ENCODE measurements at regions not wholly inside any gene's neighbourhood (a gene's known extent, or its start where the extent isn't known, plus 50 kb on each side); places are given as distances from the start of the nearest gene placed in this dataset.
A peak's percentile ranks its signal among the peaks of the same experiment; 100 is the strongest.

DNA sequence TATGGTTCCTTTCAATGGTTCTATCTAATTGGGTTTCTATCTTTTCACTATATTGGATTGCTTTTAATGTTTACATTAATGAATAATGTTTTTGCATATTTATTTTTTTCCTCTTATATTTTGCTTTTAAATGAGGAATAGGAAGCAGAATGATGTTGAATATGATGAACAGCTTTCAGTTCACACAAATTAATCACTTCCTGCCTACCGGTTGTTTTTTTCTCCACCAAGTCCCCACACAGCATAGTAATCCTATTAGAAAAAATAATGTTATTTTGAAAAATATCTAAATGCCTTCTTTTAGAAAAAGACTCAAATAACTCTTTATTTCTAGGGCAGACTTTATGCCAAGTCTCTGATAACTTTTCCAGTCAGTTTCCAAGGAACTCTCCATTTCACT lies 184.9 kb upstream of the MIR17HG start:
- ATAC-seq (ENCODE audit: poor library complexity) (no peak), DNase-seq (no peak)
- intact Hi-C loops (cut with DNase I): no loop called here

DNA sequence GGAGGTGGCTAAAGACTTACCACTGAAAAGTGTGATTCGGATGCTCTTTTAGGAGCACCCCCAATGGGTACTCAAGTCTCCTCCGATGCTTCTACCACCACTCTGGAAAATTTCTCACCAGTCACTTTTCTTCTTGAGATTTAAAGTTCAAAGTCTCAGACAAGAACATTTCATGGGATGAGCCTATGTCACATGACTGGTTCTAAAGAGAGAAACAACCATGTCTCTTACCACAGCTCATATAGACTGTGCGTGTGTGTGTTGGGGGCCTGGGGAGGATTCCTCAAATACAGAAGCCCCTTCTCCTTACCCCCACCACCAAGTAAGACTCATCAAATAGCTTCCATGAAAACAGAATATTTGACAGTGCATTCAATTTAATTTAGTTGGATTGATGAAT lies 181.7 kb upstream of the MIR17HG start:
- intact Hi-C loops (cut with DNase I): no loop called here
- no peak for ATAC-seq (ENCODE audit: poor library complexity)

DNA sequence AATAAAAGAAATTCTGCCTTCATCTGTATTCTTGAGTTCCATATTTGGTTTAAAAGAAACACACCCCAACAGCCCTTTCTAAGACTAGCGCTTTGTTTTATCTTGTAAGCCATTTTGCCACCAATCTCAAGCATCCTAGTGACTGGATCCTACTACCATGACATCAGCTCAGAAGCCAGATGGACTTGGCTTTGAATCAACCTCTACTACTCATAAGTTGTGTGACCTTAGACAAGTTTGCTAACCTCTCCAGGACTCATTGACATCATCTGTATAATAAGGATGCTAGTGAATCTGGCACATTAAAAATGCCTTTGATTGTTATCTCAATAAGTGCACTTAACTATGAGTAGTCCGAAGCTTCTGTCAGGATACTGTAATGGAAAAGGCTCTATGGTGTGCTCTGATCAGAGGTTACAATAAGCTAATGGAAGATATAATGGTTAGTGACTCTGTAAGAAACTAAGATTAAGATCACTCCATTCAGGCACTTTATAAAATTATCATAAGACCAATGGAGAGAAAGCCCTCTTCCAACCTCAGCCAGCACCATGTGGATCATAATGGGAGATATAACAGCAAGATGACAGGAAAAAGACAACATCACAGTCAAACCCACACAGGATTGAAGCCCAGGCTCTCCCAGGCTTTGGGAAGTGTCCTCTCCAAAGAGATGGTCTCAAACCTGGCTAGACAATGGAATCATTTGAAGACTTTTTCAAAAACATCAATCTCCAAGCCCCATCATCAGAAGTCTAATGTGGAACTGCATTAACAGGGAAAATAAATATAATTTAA lies 180.6 kb upstream of the MIR17HG start:
- intact Hi-C loops (cut with DNase I): no loop called here
- DNase-seq (no peak), ATAC-seq (ENCODE audit: poor library complexity) (no peak)

More for the DNA sequence above, 181.7 kb upstream of the MIR17HG start:
- no peak for DNase-seq

DNA sequence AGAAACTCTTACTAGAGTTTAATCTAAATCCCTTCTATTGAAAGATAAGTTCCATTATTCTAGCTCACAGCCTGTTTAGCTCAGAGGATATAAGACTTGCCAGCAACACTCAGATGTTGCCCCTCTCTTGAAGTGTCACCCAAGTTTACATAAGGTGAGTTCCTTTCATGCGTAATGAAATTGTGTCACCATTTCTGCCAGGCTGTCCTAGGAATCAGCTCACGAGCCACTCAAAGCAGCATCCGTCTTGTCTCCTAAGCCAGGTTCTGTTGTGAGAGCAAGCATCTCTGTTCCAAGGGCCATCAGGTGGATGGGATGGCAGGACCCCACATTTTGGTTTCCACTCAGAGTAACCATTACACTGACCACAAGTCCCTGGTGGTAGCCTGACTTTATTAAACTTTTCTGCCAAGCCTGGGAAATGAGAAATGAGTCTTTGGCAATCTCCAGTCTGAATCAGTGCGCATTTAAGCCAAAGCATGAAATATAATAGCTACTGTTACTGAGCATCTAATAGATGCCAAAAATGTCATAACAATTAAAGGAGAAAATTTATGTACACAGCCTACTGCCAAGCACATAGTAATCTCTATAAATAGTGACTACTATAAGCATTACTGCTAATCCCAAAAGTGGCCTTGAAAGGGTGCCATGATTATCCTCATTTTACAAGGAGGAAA lies 179.6 kb upstream of the MIR17HG start:
- intact Hi-C loops (cut with DNase I): no loop called here
- no peak for DNase-seq
- no peak for ATAC-seq (ENCODE audit: poor library complexity)

DNA sequence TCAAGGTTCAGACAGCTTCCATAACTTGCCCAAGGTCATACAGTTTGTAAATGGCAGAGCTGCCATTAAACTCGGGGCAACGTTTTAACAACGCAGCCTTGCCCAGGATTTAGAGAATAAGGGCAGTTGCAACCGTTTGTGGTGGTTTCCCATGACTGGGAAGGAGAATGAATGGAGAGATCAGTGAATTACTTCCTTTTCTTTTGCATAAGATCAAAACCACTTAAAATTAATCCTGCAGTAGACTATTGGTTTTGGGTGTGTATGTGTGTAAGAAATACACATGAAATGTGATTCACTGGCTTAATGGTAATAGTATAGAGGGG lies 179.1 kb upstream of the MIR17HG start:
- intact Hi-C loops (cut with DNase I): no loop called here
- no peak for DNase-seq
- no peak for ATAC-seq (ENCODE audit: poor library complexity)

DNA sequence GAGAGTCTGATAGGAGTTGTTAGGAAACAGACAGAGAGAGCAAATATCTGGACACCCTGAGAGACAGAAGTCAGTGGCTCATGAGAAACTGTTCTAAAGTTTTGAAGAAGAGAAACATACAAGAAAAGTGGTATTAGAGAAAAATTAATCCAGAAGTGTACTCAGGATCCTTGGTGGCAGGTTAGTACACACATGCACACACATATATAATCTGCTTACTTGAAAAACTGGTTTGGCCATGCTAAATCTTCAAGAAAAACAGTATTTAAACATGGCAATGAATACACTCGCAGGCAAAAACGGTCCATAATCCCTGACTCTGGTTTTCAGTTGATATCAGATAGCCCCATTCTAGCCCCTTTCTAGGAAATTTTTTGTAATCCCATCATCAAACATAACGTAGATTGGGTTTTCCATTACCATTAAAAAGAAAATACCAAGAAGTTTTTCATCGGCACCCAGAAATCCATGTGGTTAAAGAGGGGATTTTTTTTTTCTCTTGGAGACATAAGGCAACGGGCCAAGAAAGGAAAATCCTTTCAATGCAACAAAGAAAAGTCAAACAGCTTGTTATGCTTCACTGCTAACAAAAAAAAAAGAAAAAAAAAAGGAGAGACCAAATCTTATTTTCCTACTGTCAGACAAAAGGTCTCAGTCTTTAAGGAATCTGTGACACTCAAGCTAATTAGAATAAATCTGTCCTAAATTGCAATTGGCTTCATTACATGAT lies 178.0 kb upstream of the MIR17HG start:
- ATAC-seq (ENCODE audit: poor library complexity) (no peak), DNase-seq (no peak)
- intact Hi-C loops (cut with DNase I): no loop called here

DNA sequence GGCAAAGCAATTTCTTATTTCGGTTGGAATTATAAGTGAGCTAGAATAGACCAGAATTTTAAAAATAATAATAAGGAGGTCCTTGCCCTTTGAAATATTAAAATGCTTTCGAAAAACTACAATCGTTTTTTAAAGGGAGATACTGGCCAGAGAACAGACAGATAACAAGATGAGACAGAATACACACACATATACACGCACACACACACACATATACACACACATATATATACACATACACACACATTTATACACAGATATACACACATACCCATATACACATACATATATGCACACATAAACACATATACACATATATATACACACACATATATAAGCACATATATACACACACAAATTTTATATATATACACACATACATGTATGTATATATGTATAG lies 175.3 kb upstream of the MIR17HG start:
- DNase-seq (no peak), ATAC-seq (ENCODE audit: poor library complexity) (no peak)
- intact Hi-C loops (cut with DNase I): no loop called here

DNA sequence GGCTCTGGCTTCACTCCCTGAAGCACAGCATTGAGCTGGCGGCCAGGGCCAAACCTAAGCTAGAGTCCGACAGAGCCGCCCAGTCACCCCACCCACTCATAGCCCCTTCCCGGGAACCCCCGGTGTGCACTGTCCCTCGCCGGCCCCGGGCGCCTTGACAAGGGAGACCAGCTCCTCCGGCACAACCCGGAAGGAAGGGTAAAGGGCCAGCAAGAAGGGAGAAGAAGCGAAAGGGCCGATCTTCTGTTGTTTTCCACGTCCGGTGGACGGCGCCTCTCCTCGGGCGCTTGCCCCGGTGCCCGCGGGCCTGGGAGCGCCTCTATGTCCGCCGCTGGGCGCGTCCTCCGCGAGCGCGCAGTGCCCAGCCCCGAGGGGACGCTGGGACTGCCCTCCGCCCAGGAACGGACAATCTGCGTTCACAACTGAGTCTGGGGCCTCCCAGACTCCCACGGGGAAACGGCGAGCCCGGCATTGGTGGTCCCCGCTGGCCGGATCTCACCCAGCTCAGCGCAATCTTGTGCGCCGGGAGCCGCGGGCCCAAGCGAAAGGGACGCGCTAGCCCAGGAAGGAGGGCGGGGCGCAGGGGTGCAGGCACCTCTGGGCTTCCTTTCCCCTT lies 172.5 kb upstream of the MIR17HG start:
- DNase-seq (no peak), ATAC-seq (ENCODE audit: poor library complexity) (peak; percentile 20)
- intact Hi-C loops (cut with DNase I): no loop called here

DNA sequence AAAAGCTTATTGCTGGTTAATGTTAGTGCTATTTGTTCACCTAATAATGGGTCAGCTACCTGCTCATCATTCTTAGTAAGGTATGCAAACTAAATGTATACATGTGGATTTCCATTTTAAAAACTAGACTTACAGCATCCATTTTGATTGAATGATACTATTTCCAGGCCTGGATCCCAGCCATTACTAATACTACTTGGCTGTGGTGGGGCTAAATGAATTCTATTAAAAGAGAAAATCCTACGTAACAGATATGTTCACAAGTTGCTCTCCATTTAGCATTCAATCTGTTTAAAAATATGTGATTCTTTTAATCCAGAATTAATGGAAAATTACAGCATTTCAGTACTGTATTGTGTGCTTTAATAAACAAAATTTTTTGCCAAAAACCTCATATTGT lies 169.4 kb upstream of the MIR17HG start:
- no peak for DNase-seq
- intact Hi-C loops (cut with DNase I): no loop called here

DNA sequence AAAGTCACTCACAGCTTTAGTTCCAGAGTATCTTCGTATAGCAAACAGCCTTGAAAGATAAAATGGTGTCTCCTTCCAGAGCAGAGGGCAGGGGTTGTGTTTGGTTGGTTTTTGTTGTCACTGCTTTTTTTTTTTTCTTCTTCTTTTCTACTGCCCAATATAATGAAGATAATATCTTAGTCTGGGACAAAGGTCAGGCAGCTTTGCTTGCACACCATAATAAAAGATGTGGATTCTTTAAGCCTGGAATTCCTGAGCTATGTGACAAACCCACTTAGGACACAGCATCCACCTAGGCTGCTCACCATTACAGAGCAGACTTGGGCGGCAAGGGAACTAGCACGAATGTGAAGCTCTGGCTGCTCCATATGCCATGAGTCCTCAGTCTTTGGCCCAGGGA lies 165.6 kb upstream of the MIR17HG start:
- ATAC-seq (ENCODE audit: poor library complexity) (no peak), DNase-seq (no peak)
- intact Hi-C loops (cut with DNase I): no loop called here

More for the DNA sequence above, 169.4 kb upstream of the MIR17HG start:
- ATAC-seq (ENCODE audit: poor library complexity): no peak

DNA sequence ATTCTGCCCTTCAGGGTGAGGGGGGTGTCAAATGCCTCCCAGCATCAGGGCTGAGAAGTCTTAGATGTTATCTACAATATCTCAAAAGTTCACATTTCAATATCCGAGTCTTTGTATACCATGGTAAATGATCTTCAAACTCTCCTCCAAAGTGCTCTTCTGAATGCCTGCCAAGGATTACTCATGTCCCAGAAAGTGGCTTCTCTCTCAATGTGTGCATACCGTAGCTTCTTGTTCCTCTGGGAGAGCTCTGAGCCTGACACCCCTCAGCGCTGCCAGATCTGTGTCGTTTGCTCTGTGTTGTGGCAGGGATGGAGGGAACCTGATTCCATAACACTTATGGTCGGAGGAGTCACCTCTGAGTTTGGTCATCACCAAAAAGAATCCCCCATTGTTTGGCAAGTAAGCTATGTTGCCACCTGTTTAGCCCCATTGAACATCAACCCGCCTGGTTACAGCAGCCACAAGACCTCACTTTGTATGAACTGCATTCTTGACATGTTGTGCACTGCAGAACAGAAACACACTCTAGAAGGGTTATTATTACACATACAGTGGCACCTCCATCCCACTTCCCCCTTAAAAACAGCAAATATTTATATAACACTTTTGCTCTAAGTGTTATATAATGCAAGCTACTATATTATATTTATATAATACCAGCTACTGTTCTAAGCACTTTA lies 163.1 kb upstream of the MIR17HG start:
- intact Hi-C loops (cut with DNase I): no loop called here

DNA sequence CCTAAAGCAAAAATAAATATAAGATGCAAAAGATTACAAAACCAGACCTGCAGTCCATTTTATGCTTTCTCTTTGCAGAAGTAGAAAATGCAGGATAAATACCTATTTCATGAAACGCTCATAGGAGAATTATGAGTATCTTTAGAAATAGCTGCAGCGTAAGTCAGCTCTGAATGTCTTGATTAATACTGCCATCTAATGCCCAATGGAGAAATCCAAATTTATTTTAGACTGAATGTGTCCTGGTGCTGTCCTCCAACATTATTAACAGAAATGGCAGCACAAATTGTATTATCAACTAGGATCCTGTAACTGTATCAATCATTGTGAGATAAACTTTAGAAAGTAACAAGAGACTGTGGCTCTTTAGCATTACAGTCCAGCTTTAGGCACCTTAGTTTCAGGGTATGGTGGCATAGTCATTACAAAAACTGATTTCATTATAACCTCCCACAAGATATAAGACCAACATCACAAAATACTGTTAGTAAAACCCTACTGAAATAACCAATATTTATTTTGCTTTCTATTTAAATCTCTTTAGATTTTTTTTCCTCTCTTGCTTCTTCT lies 162.1 kb upstream of the MIR17HG start:
- ATAC-seq (ENCODE audit: poor library complexity) (peak; percentile 64), DNase-seq (no peak)
- intact Hi-C loops (cut with DNase I): no loop called here

More for the DNA sequence above, 163.1 kb upstream of the MIR17HG start:
- DNase-seq: no peak
- no peak for ATAC-seq (ENCODE audit: poor library complexity)

DNA sequence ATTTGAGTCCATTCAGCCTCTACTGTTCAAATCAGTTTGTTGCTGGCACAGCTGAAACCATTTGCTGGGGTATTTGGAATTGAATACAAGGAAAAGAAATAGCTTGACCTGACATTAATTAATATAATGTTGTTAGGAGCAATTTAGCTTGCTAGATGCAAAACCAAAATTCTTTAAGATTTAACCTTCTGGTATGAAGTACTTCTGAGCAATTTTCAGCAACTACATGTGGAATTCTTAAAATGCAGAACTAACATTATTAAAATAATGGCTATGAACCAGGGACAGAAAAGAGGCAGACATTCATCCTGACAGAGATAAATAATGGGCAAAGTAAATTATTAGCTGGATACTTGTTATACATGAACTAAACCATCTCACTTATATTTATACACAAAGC lies 160.0 kb upstream of the MIR17HG start:
- intact Hi-C loops (cut with DNase I): loop anchor here (2.0 kb wide), 1 partner anchor 53 kb away; no protein-coding TSS in a partner anchor
- no peak for DNase-seq
- no peak for ATAC-seq (ENCODE audit: poor library complexity)

DNA sequence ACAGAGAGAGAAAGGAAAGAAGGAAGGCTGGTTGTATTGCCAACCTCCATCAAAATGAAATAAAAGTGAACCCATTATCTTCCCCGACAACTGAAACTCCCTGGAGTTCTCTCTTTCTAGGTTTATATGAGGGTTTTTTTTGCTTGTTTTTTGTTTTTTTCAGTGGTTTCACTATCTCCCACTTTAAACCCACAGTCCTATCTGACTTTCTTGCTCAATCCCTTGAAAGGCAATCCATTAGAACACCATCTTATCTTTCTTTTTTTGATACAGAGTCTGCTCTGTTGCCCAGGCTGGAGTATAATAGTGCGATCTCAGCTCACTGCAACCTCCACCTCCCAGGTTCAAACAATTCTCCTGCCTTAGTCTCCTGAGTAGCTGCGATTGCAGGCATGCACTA lies 158.0 kb upstream of the MIR17HG start:
- ATAC-seq (ENCODE audit: poor library complexity) (no peak), DNase-seq (no peak)
- intact Hi-C loops (cut with DNase I): no loop called here

DNA sequence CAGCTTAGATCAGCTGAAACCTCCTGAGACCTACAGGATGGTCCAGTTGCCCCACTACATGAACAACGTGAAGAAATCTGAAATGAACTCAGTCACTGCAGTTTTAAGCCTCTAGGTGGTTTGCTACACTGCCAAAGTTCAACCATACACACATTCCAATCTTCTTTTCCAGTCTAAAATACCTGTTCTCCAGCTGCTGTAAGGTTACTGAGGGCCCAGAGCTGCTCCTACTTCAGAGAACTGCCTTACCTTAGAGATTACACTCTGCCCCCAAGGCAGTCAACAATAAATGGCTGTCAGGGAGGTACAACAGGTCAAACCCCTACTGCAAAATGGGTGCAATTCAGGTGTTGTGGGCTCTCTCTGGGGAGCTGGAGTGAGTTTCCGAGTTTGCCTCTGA lies 154.1 kb upstream of the MIR17HG start:
- intact Hi-C loops (cut with DNase I): no loop called here
- no peak for DNase-seq
- no peak for ATAC-seq (ENCODE audit: poor library complexity)

DNA sequence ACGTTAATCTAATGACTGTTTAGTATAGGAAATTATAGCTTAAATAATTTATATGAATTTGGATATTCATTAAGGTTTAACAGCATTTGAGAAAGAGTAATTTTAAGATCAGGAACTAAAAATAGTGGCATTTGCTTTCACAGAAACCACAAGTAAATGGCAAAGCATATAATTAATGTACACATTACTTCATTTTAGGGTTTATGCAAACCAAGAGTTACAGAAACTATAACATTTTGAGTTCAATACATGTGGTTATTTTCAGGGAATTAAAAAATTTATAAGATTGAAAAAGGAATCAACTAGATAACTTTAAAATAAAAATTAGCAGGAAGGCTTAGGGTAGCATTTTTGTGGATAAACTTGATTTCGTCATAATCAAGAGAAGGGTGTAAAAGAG lies 151.7 kb upstream of the MIR17HG start:
- intact Hi-C loops (cut with DNase I): no loop called here
- ATAC-seq (ENCODE audit: poor library complexity) (no peak), DNase-seq (no peak)

DNA sequence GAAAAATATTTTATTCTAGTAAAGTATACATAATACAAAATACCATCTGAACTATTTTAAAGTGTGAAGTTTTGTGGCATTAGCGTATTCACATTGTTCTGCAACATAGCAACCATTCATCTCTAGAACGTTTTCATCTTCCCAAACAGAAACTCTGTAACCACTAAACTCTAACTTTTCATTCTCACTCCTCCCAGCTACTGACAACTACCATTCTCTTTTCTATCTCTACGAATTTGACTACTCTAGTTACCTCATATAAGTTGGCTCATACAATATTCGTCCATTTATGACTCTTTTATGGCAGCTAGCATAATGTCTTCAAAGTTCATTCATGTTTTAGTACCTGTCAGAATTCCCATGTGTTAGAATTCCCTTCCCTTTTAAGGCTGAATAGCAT lies 150.5 kb upstream of the MIR17HG start:
- DNase-seq (no peak), ATAC-seq (ENCODE audit: poor library complexity) (no peak)
- intact Hi-C loops (cut with DNase I): no loop called here

DNA sequence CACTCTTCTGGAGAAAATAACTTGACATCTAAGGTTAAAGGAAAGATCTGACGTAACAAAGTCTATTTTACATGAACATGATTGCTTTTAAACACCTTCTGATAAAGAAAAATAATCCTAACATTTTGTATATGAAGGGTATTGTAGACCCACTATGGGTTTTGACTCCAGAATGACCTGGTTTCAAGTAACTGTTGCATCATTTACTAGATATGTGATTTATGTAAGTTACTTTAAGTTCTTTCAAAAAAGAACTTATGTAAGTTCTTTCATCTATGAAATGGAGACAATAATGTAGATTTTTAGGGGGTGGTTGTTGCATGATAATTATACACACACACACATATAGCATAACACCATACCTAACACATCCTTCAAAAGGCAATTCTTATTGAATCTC lies 147.6 kb upstream of the MIR17HG start:
- DNase-seq (no peak), ATAC-seq (ENCODE audit: poor library complexity) (no peak)
- intact Hi-C loops (cut with DNase I): no loop called here

DNA sequence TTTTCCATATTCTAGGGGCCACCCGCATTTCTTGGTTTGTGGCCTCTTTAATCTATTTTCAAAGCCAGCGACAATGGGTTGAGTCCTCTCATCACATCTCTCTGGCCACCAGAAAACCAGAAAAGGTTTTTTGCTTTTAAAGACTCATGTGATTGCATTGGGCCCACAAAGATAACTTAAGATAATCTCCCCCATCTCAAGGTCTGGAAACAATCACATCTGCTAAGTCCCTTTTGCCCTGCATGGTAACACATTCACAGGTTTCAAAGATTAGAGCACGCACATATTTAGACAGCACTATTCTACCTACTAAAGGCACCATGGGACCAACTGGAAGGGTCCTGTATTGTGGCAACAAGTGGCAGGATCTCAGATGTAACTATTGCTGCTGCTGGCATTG lies 147.0 kb upstream of the MIR17HG start:
- DNase-seq (no peak), ATAC-seq (ENCODE audit: poor library complexity) (no peak)
- intact Hi-C loops (cut with DNase I): no loop called here

All from Right ventricle myocardium superior (tissue), 1 donor.